GM19043 (cell line): ENCODE measurements at regions not wholly inside any gene's neighbourhood (a gene's known extent, or its start where the extent isn't known, plus 50 kb on each side); places are given as distances from the start of the nearest gene placed in this dataset.
"Not testable (repeated sequence)": the region's sequence is repeated elsewhere in the genome, so short reads cannot be mapped to it uniquely, and the experiment has no call there.

Experiments used
- ATAC-seq: cut with Tn5 transposase; IDR thresholded peaks from one replicate; pipeline ENCODE4 v1.9.1; 2021; ENCODE audit warnings: low read depth; ENCODE audit not compliant: unreplicated experiment

- peak; percentile 49 for ATAC-seq
Measured at GRCh38 chr2:59182249-59182648, 941.1 kb upstream of the FANCL start.

GRCh38 chr2:59181347-59181746 lies 940.2 kb upstream of the FANCL start:
- no peak for ATAC-seq

- no peak for ATAC-seq
Measured at GRCh38 chr2:59180621-59181020, 939.5 kb upstream of the FANCL start.

- no peak for ATAC-seq
Measured at GRCh38 chr2:59180111-59180510, 939.0 kb upstream of the FANCL start.

GRCh38 chr2:59177748-59178147 lies 936.6 kb upstream of the FANCL start:
- ATAC-seq: no peak

- peak; percentile 66 for ATAC-seq
Measured at GRCh38 chr2:59176737-59177136, 935.6 kb upstream of the FANCL start.

- ATAC-seq: no peak
Measured at GRCh38 chr2:59174536-59175243, 933.6 kb upstream of the FANCL start.

- ATAC-seq: no peak
Measured at GRCh38 chr2:59173325-59173724, 932.2 kb upstream of the FANCL start.

GRCh38 chr2:59171019-59171418 lies 929.9 kb upstream of the FANCL start:
- ATAC-seq: no peak

- no peak for ATAC-seq
Measured at GRCh38 chr2:59168766-59169165, 927.6 kb upstream of the FANCL start.

GRCh38 chr2:59167514-59167913 lies 926.4 kb upstream of the FANCL start:
- no peak for ATAC-seq

- not testable (repeated sequence) for ATAC-seq
Measured at GRCh38 chr2:59157908-59158307, 916.8 kb upstream of the FANCL start.

GRCh38 chr2:59151805-59152204 lies 910.7 kb upstream of the FANCL start:
- ATAC-seq: no peak

- ATAC-seq: no peak
Measured at GRCh38 chr2:59150217-59150849, 909.2 kb upstream of the FANCL start.

GRCh38 chr2:59149271-59149670 lies 908.1 kb upstream of the FANCL start:
- no peak for ATAC-seq

- no peak for ATAC-seq
Measured at GRCh38 chr2:59112258-59112657, 871.1 kb upstream of the FANCL start.

GRCh38 chr2:59096973-59097372 lies 855.8 kb upstream of the FANCL start:
- ATAC-seq: no peak

GRCh38 chr2:59093571-59093970 lies 852.4 kb upstream of the FANCL start:
- no peak for ATAC-seq

- no peak for ATAC-seq
Measured at GRCh38 chr2:59084326-59084725, 843.2 kb upstream of the FANCL start.

GRCh38 chr2:59083075-59083828 lies 842.1 kb upstream of the FANCL start:
- ATAC-seq: no peak

- ATAC-seq: no peak
Measured at GRCh38 chr2:59082657-59083056, 841.5 kb upstream of the FANCL start.
